GM10266 (cell line): ENCODE measurements at regions not wholly inside any gene's neighbourhood (a gene's known extent, or its start where the extent isn't known, plus 50 kb on each side); places are given as distances from the start of the nearest gene placed in this dataset.
"Not testable (repeated sequence)": the region's sequence is repeated elsewhere in the genome, so short reads cannot be mapped to it uniquely, and the experiment has no call there.

Experiments used
- DNase-seq: peaks from one replicate; pipeline ENCODE4 v3.0.0; 2012; ENCODE audit errors: extremely low spot score
- CTCF ChIP-seq: IDR thresholded peaks from 2 replicates; pipeline ENCODE4 v1.5.1; 2012; ENCODE audit warnings: mild to moderate bottlenecking, low read depth; ENCODE audit not compliant: control insufficient read depth, insufficient read depth; ENCODE audit errors: missing control alignments

DNA sequence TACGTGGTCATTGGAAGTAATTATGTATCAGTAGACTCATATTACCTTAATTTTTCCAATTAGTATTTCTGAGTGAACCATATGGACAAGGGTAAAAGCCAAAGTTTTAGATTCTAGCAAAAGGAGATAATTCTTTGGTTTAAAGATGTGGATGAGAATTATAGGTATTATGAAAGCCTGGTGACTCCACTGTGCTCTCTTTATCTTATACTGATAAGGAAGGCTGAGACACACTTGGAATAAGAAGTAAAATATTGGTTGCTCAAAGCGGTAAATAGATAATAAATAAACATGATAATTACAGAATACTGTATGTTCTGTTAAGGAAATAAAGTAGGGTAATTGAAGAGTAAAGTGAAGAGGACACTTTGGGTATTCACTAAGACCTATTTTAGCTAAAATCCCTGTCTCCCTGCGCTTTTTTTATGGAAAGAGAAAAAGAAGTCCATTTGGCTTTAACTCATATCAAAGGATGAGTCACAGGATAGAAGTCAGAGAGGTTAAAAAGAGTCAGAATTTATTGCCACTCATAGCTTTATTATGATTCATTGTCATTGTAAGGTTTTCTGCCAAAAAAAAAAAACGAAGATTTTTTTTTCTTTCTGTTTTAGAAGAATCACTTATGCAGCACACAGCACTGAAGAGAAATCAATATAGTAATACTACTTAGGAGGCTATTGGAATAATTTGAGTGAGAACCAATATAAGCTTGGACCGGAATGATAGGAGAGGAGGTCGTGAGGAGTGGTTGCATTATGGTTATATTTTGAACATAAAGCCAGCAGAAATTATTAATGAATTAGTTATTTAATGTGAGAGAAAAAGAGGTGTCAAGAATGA, 2463.1 kb downstream of the ARAP2 start:
- no peak for TF ChIP-seq CTCF
- no peak for DNase-seq

DNA sequence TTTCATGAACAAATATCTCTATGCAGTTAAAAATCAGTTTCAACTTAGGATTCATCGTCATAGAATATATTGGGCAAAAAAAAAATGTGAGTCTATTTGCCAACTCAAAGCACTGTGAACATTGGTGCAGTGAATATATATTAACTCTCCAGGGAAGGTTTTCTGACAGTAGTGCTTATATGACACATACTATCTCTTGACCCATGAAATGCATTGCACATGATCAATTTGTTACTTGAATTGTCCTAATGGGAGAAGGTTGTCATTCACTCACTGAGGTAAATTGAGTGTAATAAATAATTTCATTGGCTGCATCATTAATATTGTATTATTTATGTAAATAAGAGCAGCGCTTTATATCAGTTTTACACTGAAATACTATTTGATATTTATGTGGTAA, 2458.5 kb downstream of the ARAP2 start:
- TF ChIP-seq CTCF = no peak
- DNase-seq = no peak

- TF ChIP-seq CTCF = no peak
- DNase-seq = no peak
Measured at GRCh38 chr4:33802578-33802977, 2441.7 kb downstream of the ARAP2 start.

GRCh38 chr4:33825685-33826084, 2418.6 kb downstream of the ARAP2 start:
- DNase-seq = no peak
- TF ChIP-seq CTCF = no peak

DNA sequence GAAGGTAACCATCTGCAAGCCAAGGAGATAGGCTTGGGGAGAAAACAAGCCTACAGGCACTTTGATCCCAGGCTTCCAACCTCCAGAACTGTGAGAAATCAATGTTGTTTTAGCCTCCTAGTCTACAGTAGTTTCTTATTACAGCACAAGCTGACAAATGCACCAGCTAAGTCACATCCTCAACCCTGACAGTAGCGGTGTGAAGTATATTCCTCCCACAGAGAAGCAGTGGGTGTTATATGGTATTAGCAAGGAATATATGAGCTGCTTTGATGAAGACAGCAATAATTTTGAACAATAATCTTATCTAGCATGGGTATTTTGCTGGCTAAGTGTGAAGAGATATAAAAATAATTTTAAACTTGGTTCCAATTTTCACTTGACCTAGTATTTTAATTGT, 2415.0 kb downstream of the ARAP2 start:
- DNase-seq = not testable (repeated sequence)

- DNase-seq = no peak
- TF ChIP-seq CTCF = no peak
Measured at GRCh38 chr4:33831442-33832066, 2412.8 kb downstream of the ARAP2 start.

- DNase-seq = not testable (repeated sequence)
Measured at GRCh38 chr4:33835764-33836163, 2408.6 kb downstream of the ARAP2 start.

DNA sequence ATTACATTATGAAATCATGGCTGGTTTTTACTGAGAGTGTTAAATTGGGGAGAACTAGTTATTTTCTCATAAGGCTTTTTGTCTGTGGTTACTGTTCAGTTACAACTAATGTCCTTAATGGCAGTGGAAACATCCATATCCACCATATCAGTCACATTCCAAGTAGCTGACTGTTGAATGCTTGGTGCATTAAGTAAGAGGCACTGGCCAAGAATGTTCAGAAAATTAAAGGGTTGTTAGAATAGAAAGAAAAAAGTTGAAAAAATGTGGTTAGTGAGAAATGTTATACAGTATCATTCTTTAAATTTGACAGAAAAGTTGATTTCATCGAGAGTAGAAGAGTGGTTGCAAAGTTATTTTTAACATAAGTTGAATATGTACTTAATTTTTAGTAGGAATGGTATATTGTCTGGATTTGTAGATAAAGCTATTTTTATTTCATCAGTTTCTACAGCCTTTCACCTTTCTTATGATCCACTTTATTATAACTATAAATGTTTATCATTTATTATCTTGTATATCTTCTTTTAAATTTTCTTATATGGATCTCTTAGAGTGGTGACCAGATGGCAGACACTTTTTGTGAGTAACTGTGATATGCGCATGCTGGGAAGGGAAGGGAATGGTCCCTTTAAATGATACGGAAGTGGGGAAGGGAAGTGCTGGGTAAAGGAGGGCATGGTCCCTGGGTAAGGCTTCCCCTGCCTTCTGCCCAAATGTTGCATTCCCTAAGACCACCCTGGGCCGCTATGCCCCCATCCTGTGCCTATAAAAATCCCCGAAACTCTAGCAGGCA, 2407.1 kb downstream of the ARAP2 start:
- no peak for DNase-seq
- no peak for TF ChIP-seq CTCF
